Stimulated activated CD4-positive, alpha-beta T cell treated with anti-CD3 and anti-CD28 coated beads, Interleukin-15, amount 100 ng/mL, for 48 hours (primary cell): ENCODE measurements at regions not wholly inside any gene's neighbourhood (a gene's known extent, or its start where the extent isn't known, plus 50 kb on each side); places are given as distances from the start of the nearest gene placed in this dataset.
"Not testable (repeated sequence)": the region's sequence is repeated elsewhere in the genome, so short reads cannot be mapped to it uniquely, and the experiment has no call there.

Source experiments
- DNase-seq, 2 donors: peaks; one replicate each; pipeline ENCODE4 v3.0.0-alpha.2; 2020; ENCODE audit warnings: low read depth in 2 of 2

DNA sequence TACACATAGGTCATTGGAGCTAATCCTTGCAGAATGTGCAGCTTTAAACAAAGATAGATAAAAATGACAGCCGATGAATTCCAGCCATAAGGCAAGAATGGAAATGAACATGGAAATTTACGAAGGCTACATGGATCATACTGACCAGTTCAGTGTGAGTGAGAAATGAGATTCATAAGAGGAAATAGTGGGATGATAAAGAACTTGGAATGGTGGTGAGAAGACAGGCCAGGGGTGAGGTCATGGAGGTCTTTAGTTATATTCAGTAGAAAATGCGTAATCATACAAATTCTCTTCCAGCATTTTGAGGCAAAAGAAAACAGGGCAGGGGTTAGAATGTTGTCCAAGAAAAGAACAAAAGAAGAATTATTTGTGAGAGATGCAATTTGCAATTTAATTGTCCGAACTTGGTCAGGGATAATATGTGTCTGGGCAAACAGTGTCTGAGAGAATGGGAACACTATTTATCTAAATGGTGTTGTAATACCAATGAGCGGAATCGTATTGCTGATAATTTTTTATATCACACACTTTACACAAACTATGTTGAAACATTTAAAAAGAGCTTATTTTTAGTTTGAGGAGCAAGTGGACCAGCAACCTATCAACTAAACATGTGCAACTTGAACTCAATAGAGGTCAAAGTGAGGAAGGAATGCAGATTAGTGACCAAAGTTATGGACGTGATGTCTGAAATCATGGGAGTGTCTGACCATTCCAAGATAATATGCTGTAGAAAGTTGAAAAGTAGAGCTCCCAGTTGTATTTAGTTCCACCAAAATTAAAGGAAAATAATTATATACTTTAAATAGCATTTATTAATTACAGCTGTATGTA, 739.0 kb upstream of the NCAM2 start:
- no peak for DNase-seq

DNA sequence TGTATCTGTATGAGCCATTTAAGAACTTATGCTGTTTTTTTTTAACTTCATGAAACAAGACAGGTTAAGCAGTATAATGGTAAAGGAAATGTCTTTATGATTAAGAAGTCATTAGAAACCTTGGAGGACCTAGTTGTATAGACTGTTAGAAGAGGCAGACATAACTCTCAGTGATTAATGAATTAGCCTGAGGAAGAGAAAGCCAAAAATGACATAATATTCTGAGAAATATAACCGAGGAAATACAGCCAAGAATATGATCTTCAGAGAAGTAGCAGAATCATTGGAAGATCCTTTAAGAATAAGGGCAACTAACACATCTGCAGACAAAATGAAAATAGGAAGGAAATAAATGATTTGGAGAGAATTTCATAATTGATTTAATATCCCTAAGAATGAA, 738.1 kb upstream of the NCAM2 start:
- no peak for DNase-seq

DNA sequence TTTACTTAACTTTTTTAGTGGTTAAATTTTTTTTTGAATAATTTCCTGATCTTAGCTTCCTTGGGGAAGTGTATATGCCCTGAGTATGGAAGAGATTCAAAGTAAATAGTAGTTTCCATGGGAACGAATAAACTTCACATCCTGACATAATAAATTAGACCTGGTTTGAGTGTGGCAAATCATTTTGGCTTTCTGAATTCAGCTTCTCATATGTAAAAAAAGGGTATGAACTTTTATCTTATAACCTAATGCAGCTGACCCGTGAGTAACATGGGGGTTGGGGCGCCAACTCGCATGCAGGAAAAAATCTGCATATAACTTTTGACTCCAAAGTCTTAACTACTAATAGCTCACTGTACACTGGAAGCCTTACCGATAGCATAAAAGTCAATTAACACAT, 736.8 kb upstream of the NCAM2 start:
- DNase-seq: no peak

DNA sequence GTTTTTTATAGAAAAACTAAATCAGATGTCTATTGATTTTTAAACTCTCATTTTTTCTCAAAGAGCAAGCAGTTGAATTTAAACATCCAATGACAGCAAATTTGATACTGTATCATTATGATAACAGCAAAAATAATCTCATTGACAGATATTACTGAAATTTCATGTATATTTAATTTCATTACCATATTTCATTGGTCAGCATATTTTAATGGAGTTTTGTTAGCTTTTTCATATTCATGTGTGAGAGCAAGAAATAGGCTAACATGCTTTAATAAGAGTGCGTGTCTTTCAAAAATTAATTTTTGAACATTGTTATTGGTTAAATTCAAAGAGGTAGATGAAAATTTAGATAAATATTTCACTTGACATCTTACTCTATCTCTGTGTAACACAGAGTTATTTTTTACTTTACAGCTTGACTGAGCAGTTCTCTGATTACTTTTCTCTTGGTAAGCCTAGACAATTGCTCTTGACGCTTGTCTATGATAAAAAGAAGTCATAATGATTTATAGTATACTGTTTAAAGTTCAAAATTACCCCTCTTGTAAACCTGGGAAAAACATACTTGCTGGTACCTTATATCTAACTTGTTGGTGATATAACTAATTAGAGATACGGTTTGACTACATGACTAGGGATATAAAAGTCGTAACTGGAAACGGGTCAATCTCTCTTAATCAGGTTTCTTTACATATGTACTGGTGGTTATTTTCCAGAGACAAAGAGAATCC, 732.3 kb upstream of the NCAM2 start:
- no peak for DNase-seq

GRCh38 chr21:20266441-20266710, 731.8 kb upstream of the NCAM2 start:
- DNase-seq: no peak

DNA sequence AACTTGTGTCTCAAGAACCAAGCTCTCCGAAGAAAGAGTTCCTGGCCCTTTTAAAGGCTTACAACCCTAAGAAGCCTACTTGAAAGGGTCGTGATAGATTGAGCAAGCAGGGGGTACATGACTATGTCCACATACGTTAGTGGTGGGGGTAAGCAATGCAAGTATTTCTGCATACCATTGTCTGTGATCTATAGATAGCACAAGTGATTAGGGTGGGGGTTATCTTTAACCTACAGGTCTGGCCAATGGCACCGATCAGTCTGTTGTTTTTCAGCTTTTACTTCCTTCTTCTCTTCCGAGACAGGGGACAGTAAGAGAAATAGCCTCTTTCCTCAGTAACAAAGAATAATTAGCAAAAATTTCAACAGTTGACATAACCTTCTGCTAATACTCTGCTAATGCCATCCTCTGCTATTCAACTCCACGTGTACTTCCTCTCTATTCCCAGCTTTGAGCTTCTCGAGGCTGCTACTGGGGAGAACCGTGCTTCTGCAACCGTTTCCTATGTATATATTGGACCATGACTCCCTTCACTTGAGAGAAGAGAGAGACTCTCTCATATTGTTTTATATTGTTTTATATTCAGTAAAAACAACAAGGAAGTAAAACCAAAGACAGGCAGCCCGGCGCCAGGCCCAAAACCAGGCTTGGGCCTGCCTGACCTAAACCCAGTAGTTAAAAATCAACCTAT, 727.7 kb upstream of the NCAM2 start:
- no peak for DNase-seq

GRCh38 chr21:20272791-20273362, 725.3 kb upstream of the NCAM2 start:
- no peak for DNase-seq

- no peak for DNase-seq
Measured at GRCh38 chr21:20276377-20276776, 721.8 kb upstream of the NCAM2 start.

GRCh38 chr21:20276954-20277353, 721.3 kb upstream of the NCAM2 start:
- DNase-seq: no peak

DNA sequence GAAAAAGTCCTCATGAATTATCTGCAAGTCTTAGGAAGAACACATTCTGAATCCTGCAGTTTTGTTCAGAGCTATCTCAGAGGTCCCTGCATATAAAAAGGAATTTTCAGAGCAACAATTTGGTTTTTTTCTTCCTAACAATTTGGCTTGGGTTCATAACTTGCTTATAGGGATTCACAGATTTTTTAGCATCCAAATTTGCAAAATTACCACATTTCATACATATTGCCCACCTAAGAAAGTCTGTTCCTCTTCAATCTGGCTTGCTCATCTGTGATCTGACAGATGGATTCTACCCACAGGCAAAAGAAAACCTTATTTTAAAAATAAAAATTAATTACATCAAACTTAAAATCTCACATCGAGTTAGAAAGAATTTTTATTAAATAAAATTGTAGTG, 714.4 kb upstream of the NCAM2 start:
- DNase-seq: no peak

GRCh38 chr21:20292280-20292679, 705.9 kb upstream of the NCAM2 start:
- DNase-seq: no peak

- DNase-seq: not testable (repeated sequence)
Measured at GRCh38 chr21:20292854-20293253, 705.4 kb upstream of the NCAM2 start.

DNA sequence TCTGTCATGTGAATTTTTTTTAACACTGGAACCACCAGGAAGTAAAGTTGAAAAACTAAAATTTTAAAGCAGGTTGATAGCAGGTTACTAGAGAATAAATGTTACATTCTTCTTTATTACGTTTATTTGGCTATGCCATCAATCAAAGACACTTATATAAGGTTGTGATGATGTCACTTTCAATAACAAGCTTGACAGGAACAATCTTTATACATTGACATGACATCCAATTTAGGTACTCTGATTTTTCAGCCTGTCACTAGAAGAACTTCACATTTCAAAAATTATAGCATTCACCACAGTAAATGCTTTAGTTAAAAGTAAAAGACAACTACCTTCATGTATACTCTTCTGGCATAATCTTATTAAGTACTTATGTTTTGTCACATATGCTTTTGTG, 696.8 kb upstream of the NCAM2 start:
- DNase-seq: no peak

DNA sequence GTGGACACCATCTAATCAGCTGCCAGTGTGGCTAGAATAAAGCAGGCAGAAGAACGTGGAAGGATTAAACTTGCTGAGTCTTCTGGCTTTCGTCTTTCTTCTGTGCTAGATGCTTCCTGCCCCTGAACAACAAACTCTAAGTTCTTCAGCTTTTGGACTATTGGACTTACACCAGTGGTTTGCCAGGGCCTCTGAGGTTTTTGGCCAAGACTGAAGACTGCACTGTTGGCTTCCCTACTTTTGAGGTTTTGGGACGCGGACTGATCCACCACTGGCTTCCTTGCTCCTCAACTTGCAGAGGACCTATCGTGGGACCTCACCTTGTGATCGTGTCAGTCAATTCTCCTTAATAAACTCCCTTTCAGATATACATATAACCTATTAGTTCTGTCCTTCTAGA, 696.1 kb upstream of the NCAM2 start:
- no peak for DNase-seq

DNA sequence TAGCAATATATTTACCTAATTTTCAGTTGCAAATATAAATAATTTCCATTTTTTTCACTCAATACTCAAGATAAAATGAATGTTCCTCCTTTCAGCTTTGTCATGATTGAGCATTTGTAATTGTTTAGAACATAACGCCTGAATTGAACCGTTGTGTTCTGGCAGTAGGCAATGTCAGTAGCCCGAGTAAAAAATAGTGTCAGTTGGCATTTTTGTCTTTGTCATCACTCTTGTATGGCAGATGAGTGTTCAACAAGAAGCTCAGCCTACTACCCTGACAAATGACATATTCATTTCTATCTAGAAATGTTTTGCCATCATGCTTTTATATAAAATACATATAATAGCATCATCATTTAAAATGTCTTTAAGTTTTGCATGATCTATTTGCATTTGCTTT, 691.4 kb upstream of the NCAM2 start:
- DNase-seq: no peak

DNA sequence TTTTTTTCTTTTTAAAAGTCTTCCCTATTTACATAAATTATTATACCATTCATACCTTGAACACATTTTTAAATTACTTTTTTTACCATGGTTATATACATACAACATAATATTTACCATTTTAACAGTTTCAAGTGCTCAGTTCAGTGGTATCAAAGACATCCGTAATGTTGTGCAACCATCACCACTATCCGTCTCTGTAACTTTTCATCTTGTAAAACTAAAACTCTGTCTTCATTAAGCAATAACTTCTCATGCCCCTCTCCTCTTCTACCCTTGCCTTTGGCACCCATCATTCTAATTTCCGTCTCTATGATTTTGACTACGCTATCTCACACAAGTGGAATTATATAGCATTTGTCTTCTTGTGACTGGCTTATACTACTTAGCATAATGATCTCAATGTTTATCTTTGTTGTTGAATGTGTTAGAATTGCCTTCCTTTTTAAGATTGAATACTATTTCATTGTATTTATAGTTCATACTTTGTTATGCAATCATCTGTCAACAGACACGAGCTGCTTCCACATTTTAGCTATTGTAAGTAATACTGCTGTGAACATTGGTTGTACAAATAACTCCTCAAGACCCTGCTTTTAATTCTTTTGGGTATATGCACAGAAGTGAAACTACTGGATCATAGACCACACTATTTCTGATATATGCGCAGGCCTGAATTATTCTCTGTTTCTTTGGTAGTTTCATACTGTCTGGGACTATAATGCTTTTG, 689.5 kb upstream of the NCAM2 start:
- no peak for DNase-seq

DNA sequence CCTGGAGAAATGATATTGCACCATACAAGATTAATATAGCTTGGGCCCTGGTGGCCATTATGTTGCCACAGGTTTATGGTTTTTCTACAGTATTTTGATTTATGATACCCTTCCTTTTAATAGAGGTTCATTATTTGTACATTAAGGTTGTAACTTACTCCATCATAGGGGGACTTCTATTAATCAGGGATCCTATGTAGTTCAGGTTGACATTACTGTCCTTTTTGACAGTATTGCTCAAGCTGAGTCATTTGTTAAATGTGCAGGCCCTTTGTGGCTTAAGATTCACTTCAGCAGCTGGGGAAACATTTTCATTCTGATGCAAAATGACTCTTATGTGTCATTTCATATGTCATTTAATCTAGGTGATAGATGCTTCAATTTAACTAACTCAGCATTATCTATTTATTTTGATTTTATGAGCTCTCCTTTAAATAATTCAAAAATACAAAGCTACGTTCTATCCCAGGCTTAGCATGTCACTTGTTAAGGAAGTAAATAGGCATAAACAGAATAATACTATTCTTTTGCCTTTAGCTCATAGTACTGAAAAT, 686.9 kb upstream of the NCAM2 start:
- no peak for DNase-seq

GRCh38 chr21:20313013-20313412, 685.2 kb upstream of the NCAM2 start:
- DNase-seq: no peak

GRCh38 chr21:20315042-20315441, 683.2 kb upstream of the NCAM2 start:
- no peak for DNase-seq

GRCh38 chr21:20329636-20330035, 668.6 kb upstream of the NCAM2 start:
- no peak for DNase-seq

- DNase-seq: no peak
Measured at GRCh38 chr21:20330652-20331051, 667.6 kb upstream of the NCAM2 start.

DNA sequence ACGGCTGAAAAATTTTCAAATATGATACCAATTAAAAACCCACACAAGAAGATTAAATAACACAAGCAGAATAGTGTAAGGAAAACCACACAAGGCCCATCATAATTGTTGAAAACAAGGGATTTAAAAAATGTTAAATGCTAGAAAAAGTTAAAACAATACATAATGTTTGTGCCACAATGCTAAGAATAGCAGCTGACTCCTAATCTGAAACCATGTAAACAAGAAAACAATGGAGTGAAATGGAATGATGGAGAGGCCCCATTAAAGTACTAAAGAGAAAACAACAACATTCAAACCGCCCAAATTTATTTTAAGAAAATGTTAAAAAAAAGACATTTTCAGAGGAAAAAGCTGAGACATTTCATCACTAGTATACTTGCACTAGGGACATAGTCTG, 663.6 kb upstream of the NCAM2 start:
- DNase-seq: no peak
